SK-N-SH (cell line): ENCODE measurements at regions not wholly inside any gene's neighbourhood (a gene's known extent, or its start where the extent isn't known, plus 50 kb on each side); places are given as distances from the start of the nearest gene placed in this dataset.
A peak's percentile ranks its signal among the peaks of the same experiment; 100 is the strongest.

Experiments used
- CTCF ChIA-PET: fragments of 300-600, 350-600 bp; formaldehyde crosslinking; extraction: SDS; loops from one replicate; lab custom pipeline; 2021; lab: Yijun Ruan, JAX
- POLR2A ChIA-PET: fragments of 350-600 bp; sonication (Branson Sonifier 250); formaldehyde crosslinking; extraction: SDS; loops from one replicate; lab custom pipeline; 2020; ENCODE audit warnings: antibody characterized with exemption, inconsistent platforms; lab: Yijun Ruan, JAX
- DNase-seq: peaks from one replicate; pipeline ENCODE4 v3.0.0; 2012
- H2AFZ ChIP-seq: fragments of 200-600 bp; sonication (generic); 2 replicates; pipeline ENCODE4 v1.8.1; 2016; ENCODE audit warnings: antibody characterized with exemption, mild to moderate bottlenecking, low read depth
- H3F3A ChIP-seq: fragments of 200-600 bp; sonication (generic); replicated peaks from 2 replicates; pipeline ENCODE3; 2016; ENCODE audit warnings: antibody characterized with exemption, mild to moderate bottlenecking; ENCODE audit not compliant: insufficient read depth
- H3K27ac ChIP-seq, 2 experiments: fragments of 200-500 bp in 1 of 2; fragments of 200-600 bp in 1 of 2; sonication (Bioruptor generic) in 1 of 2; sonication (generic), shearing (Covaris generic) in 1 of 2; 2 replicates each; pipeline versions ENCODE4 v1.5.1 to v1.6.1; 2014 to 2016; ENCODE audit warnings: low read depth in 2 of 2, inconsistent platforms in 1 of 2, low read length in 1 of 2, mild to moderate bottlenecking in 1 of 2, mixed read lengths in 1 of 2
- H3K27me3 ChIP-seq: fragments of 200-600 bp; sonication (generic), shearing (Covaris generic); 2 replicates; pipeline ENCODE4 v1.6.1; 2016; ENCODE audit warnings: mixed run types; ENCODE audit not compliant: insufficient read depth
- H3K36me3 ChIP-seq, 2 experiments: fragments of 200-500 bp in 1 of 2; fragments of 200-600 bp in 1 of 2; sonication (Bioruptor generic) in 1 of 2; sonication (generic) in 1 of 2; replicated peaks in 1 of 2; 2 replicates each; pipeline versions ENCODE3 to v1.5.1; 2014 to 2016; ENCODE audit warnings: low read length in 1 of 2, mild to moderate bottlenecking in 1 of 2; ENCODE audit not compliant: insufficient read depth in 2 of 2, control insufficient read depth in 1 of 2
- H3K4me1 ChIP-seq, 2 experiments: fragments of 200-500 bp in 1 of 2; fragments of 200-600 bp in 1 of 2; sonication (Bioruptor generic) in 1 of 2; sonication (generic), shearing (Covaris generic) in 1 of 2; 2 replicates each; pipeline versions ENCODE4 v1.5.1 to v1.6.1; 2014 to 2016; ENCODE audit warnings: low read depth in 1 of 2, low read length in 1 of 2, mixed run types in 1 of 2; ENCODE audit not compliant: insufficient read depth in 2 of 2, control insufficient read depth in 1 of 2
- H3K4me2 ChIP-seq: fragments of 200-600 bp; sonication (generic), shearing (Covaris generic); 2 replicates; pipeline ENCODE4 v1.6.1; 2017; ENCODE audit warnings: mixed run types
- H3K4me3 ChIP-seq, 2 experiments: fragments of 200-500 bp in 1 of 2; fragments of 200-600 bp in 1 of 2; sonication (Bioruptor generic) in 1 of 2; sonication (generic), shearing (Covaris generic) in 1 of 2; 2 replicates each; pipeline versions ENCODE4 v1.5.1 to v1.8.1; 2014 to 2016; ENCODE audit warnings: low read depth in 2 of 2, inconsistent platforms in 1 of 2, low read length in 1 of 2, mild to moderate bottlenecking in 1 of 2, mixed read lengths in 1 of 2, moderate library complexity in 1 of 2
- H3K79me2 ChIP-seq: fragments of 200-600 bp; sonication (generic); 2 replicates; pipeline ENCODE4 v1.8.1; 2017; ENCODE audit warnings: mild to moderate bottlenecking; ENCODE audit not compliant: insufficient read depth
- H3K9ac ChIP-seq: fragments of 200-600 bp; sonication (generic); 2 replicates; pipeline ENCODE4 v1.6.1; 2017; ENCODE audit warnings: mixed run types
- H3K9me2 ChIP-seq: fragments of 200-600 bp; sonication (generic); 2 replicates; pipeline ENCODE4 v1.6.1; 2017; ENCODE audit warnings: mixed run types
- H3K9me3 ChIP-seq: fragments of 200-600 bp; sonication (generic); 2 replicates; pipeline ENCODE4 v1.6.1; 2017; ENCODE audit warnings: mixed run types, mild to moderate bottlenecking, moderate library complexity
- H4K20me1 ChIP-seq: fragments of 200-600 bp; sonication (generic); 2 replicates; pipeline ENCODE4 v1.6.1; 2017; ENCODE audit warnings: mild to moderate bottlenecking, mixed run types; ENCODE audit not compliant: insufficient read depth
- CHD2 ChIP-seq: fragments of 150-350 bp; IDR thresholded peaks from 2 replicates; pipeline ENCODE4 v1.6.1; 2018; ENCODE audit warnings: low read length; ENCODE audit not compliant: partially characterized antibody
- CTCF ChIP-seq: fragments of 200-600 bp; sonication (generic); IDR thresholded peaks from 2 replicates; pipeline ENCODE4 v1.6.1; 2017; ENCODE audit warnings: antibody characterized with exemption, mild to moderate bottlenecking, moderate library complexity
- ELF1 ChIP-seq: IDR thresholded peaks from 2 replicates; pipeline ENCODE4 v1.4.0; 2012
- EZH2phosphoT487 ChIP-seq: fragments of 200-600 bp; sonication (generic); IDR thresholded peaks from 2 replicates; pipeline ENCODE4 v1.6.1; 2017; ENCODE audit warnings: low read depth, mixed run types, mild to moderate bottlenecking, antibody characterized with exemption, moderate library complexity, borderline replicate concordance
- FOSL2 ChIP-seq: IDR thresholded peaks from 2 replicates; pipeline ENCODE4 v1.4.0; 2012; ENCODE audit warnings: low read depth, mild to moderate bottlenecking, moderate library complexity, borderline replicate concordance
- FOXJ3 ChIP-seq: sonication (generic); formaldehyde crosslinking; IDR thresholded peaks from 2 replicates; pipeline ENCODE4 v1.5.1; 2020; ENCODE audit warnings: mild to moderate bottlenecking, missing genetic modification reagents
- FOXM1 ChIP-seq: IDR thresholded peaks from 2 replicates; pipeline ENCODE4 v1.4.0; 2012; ENCODE audit warnings: low read depth, mild to moderate bottlenecking
- GABPA ChIP-seq: IDR thresholded peaks from 2 replicates; pipeline ENCODE4 v1.4.0; 2012; ENCODE audit warnings: low read depth, mild to moderate bottlenecking
- GATA2 ChIP-seq: sonication (generic); formaldehyde crosslinking; IDR thresholded peaks from 2 replicates; pipeline ENCODE4 v1.5.0; 2020; ENCODE audit warnings: mild to moderate bottlenecking, missing genetic modification reagents
- IRF3 ChIP-seq: fragments of 150-350 bp; IDR thresholded peaks from 2 replicates; pipeline ENCODE4 v1.6.1; 2016; ENCODE audit warnings: mild to moderate bottlenecking, low read depth, low read length
- MEF2A ChIP-seq: IDR thresholded peaks from 2 replicates; pipeline ENCODE4 v1.4.0; 2012; ENCODE audit warnings: low read depth, borderline replicate concordance
- MXI1 ChIP-seq: IDR thresholded peaks from 2 replicates; pipeline ENCODE4 v1.6.1; 2012; ENCODE audit warnings: mild to moderate bottlenecking, low read depth, low read length, improper control_type of control experiment
- NFIC ChIP-seq: IDR thresholded peaks from 2 replicates; pipeline ENCODE4 v1.4.0; 2012; ENCODE audit warnings: borderline replicate concordance
- NRF1 ChIP-seq: IDR thresholded peaks from 2 replicates; pipeline ENCODE4 v1.6.1; 2012; ENCODE audit warnings: low read depth, mild to moderate bottlenecking, low read length
- PBX3 ChIP-seq: IDR thresholded peaks from 2 replicates; pipeline ENCODE4; 2012
- POLR2AphosphoS5 ChIP-seq: IDR thresholded peaks from 2 replicates; pipeline ENCODE4 v1.6.1; 2012; ENCODE audit warnings: low read depth, low read length
- RAD21 ChIP-seq: IDR thresholded peaks from 2 replicates; pipeline ENCODE4 v1.6.1; 2012; ENCODE audit warnings: mild to moderate bottlenecking, low read length
- REST ChIP-seq: IDR thresholded peaks from 2 replicates; pipeline ENCODE4 v1.6.1; 2012; ENCODE audit warnings: mild to moderate bottlenecking, low read depth, low read length, moderate library complexity
- RFX5 ChIP-seq: IDR thresholded peaks from 2 replicates; pipeline ENCODE4 v1.6.1; 2012; ENCODE audit warnings: mild to moderate bottlenecking, improper control_type of control experiment, low read length
- RXRA ChIP-seq: IDR thresholded peaks from 2 replicates; pipeline ENCODE4 v1.4.0; 2012; ENCODE audit warnings: low read depth, mild to moderate bottlenecking, borderline replicate concordance
- SMC3 ChIP-seq: IDR thresholded peaks from 2 replicates; pipeline ENCODE4 v1.6.1; 2012; ENCODE audit warnings: low read depth, low read length, improper control_type of control experiment
- TAF1 ChIP-seq: IDR thresholded peaks from 2 replicates; pipeline ENCODE4 v1.6.1; 2012; ENCODE audit warnings: low read depth, mild to moderate bottlenecking, low read length, moderate library complexity, borderline replicate concordance
- TCF12 ChIP-seq: IDR thresholded peaks from 2 replicates; pipeline ENCODE4 v1.4.0; 2012
- TEAD4 ChIP-seq: IDR thresholded peaks from 2 replicates; pipeline ENCODE4 v1.4.0; 2012; ENCODE audit warnings: mild to moderate bottlenecking, borderline replicate concordance; ENCODE audit not compliant: insufficient read depth
- USF2 ChIP-seq: fragments of 150-350 bp; IDR thresholded peaks from 2 replicates; pipeline ENCODE4 v1.6.1; 2017; ENCODE audit warnings: antibody characterized with exemption, low read length, low read depth, borderline replicate concordance
- YY1 ChIP-seq: IDR thresholded peaks from 2 replicates; pipeline ENCODE4 v1.4.0; 2012; ENCODE audit warnings: low read depth, mild to moderate bottlenecking
- WGBS: methylation state at CpG from one replicate; pipeline ENCODE4 v1.1.6; 2017; ENCODE audit warnings: low lambda C conversion rate; 5-methylcytosine and 5-hydroxymethylcytosine counted together

GRCh38 chr18:44130376-44130942, 550.2 kb upstream of the SETBP1 start:
- H2AFZ ChIP-seq, result no peak overlapping the region
- H3K27ac ChIP-seq, result no peak overlapping the region
- H3K36me3 ChIP-seq, result no peaks in the 10 kb centered on the region
- H3K4me1 ChIP-seq, result no peaks in the 10 kb centered on the region; a peak in 1 of 4 replicates
- no peaks in the 10 kb centered on the region for H4K20me1 ChIP-seq
- H3K9ac ChIP-seq, result no peak overlapping the region
- H3K9me3 ChIP-seq, result no peaks in the 10 kb centered on the region
- WGBS, result 57% methylated on average over 5 of the region's 5 CpGs
- CTCF ChIA-PET, result interaction anchor here (0.6 to 2.2 kb wide), 43 partner anchors 8 to 1256 kb away, joined by 3 to 16 read pairs (median 3); no protein-coding TSS in a partner anchor
- H3K27me3 ChIP-seq, result no peaks in the 10 kb centered on the region
- peak; percentile 59 for DNase-seq
- no peak overlapping the region for H3K4me2 ChIP-seq
- POLR2A ChIA-PET, result no interaction called here
- TF ChIP-seq RFX5 (no peak), RXRA (no peak), NFIC (no peak), TEAD4 (no peak), CHD2 (no peak), ELF1 (no peak), EZH2phosphoT487 (no peak), MXI1 (no peak), POLR2AphosphoS5 (no peak), MEF2A (no peak), CTCF (peak; percentile 79), RAD21 (peak; percentile 87), REST (no peak), GABPA (no peak), USF2 (no peak), GATA2 (no peak), YY1 (no peak), IRF3 (no peak), FOSL2 (no peak), SMC3 (peak; percentile 65), FOXM1 (no peak), PBX3 (peak; percentile 70), TCF12 (peak; percentile 24; the same call in 1 of the 2 replicates), FOXJ3 (no peak), TAF1 (no peak), NRF1 (no peak)
- no peak overlapping the region for H3K4me3 ChIP-seq
- no peaks in the 10 kb centered on the region for H3K79me2 ChIP-seq
- peaks cover 9% of the 10 kb centered on the region for H3F3A ChIP-seq
- H3K9me2 ChIP-seq, result no peaks in the 10 kb centered on the region
